Gastrocnemius medialis (tissue), 4 donors: ENCODE measurements at regions not wholly inside any gene's neighbourhood (a gene's known extent, or its start where the extent isn't known, plus 50 kb on each side); places are given as distances from the start of the nearest gene placed in this dataset.
"Not testable (repeated sequence)": the region's sequence is repeated elsewhere in the genome, so short reads cannot be mapped to it uniquely, and the experiment has no call there.

Experiments used
- POLR2A ChIP-seq, 2 donors: fragments of 450-650 bp; IDR thresholded peaks; one replicate each; pipeline ENCODE4 v1.6.1; 2017; ENCODE audit warnings: antibody characterized with exemption in 2 of 2, mild to moderate bottlenecking in 2 of 2, moderate library complexity in 2 of 2
- TF ChIP-seq, protein P1 (sequence below), 5 experiments: fragments of 450-650 bp in 3 of 5; fragments of 200-600 bp in 2 of 5; sonication (generic) in 2 of 5; IDR thresholded peaks in 4 of 5; conservative IDR thresholded peaks in 1 of 5; 1 replicate in 4 of 5; 2 replicates in 1 of 5; pipeline ENCODE4 v1.5.1; 2016 to 2019; ENCODE audit warnings: antibody characterized with exemption in 5 of 5, mild to moderate bottlenecking in 3 of 5, moderate library complexity in 3 of 5

DNA sequence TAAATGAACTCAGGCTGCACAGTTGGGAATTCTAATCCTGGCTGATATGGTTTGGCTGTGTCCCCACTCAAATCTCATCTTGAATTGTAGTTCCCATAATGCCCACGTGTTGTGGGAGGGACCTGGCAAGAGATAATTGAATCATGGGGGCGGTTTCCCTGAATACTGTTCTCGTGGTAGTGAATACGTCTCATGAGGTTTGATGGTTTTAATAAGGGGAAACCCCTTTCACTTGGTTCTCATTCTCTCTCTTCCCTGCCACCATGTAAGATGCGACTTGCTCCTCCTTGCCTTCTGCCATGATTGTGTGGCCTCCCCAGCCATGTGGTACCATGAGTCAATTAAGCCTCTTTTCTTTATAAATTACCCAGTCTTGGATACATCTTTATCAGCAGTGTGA, 143.8 kb downstream of the PCSK1 start:
- not testable (repeated sequence) for TF ChIP-seq POLR2A (IDR thresholded peaks at IDR 0.05)
- TF ChIP-seq, protein P1, sequence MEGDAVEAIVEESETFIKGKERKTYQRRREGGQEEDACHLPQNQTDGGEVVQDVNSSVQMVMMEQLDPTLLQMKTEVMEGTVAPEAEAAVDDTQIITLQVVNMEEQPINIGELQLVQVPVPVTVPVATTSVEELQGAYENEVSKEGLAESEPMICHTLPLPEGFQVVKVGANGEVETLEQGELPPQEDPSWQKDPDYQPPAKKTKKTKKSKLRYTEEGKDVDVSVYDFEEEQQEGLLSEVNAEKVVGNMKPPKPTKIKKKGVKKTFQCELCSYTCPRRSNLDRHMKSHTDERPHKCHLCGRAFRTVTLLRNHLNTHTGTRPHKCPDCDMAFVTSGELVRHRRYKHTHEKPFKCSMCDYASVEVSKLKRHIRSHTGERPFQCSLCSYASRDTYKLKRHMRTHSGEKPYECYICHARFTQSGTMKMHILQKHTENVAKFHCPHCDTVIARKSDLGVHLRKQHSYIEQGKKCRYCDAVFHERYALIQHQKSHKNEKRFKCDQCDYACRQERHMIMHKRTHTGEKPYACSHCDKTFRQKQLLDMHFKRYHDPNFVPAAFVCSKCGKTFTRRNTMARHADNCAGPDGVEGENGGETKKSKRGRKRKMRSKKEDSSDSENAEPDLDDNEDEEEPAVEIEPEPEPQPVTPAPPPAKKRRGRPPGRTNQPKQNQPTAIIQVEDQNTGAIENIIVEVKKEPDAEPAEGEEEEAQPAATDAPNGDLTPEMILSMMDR (IDR thresholded peaks at IDR 0.05 in 4 of 5, conservative IDR thresholded peaks at IDR 0.05 in 1 of 5), result not testable (repeated sequence)
